Neural cell (in vitro differentiated cells): ENCODE measurements at regions not wholly inside any gene's neighbourhood (a gene's known extent, or its start where the extent isn't known, plus 50 kb on each side); places are given as distances from the start of the nearest gene placed in this dataset.
"Not testable (repeated sequence)": the region's sequence is repeated elsewhere in the genome, so short reads cannot be mapped to it uniquely, and the experiment has no call there.

ENCODE experiments used
- H2AFZ ChIP-seq: fragments of 200-600, 300-800 bp; sonication (generic), shearing (Covaris generic); 2 replicates; pipeline ENCODE4 v1.6.0; 2014; ENCODE audit warnings: low read depth, mild to moderate bottlenecking, antibody characterized with exemption, low read length, moderate library complexity
- H3F3A ChIP-seq: fragments of 200-600 bp; shearing (Covaris generic); 2 replicates; pipeline ENCODE4 v1.6.1; 2016; ENCODE audit warnings: mild to moderate bottlenecking, moderate library complexity, mixed read lengths, antibody characterized with exemption, low read length; ENCODE audit not compliant: insufficient read depth, poor library complexity, severe bottlenecking
- H3K27ac ChIP-seq: fragments of 200-600, 300-800 bp; sonication (generic), shearing (Covaris generic); 2 replicates; pipeline ENCODE4 v1.5.1; 2014; ENCODE audit warnings: mild to moderate bottlenecking, low read length, moderate library complexity
- H3K27me3 ChIP-seq: fragments of 300-800, 200-600 bp; sonication (generic), shearing (Covaris generic); 2 replicates; pipeline ENCODE4 v1.6.0; 2014; ENCODE audit warnings: mild to moderate bottlenecking, low read depth, low read length, moderate library complexity; ENCODE audit not compliant: insufficient read depth
- H3K36me3 ChIP-seq: fragments of 300-800, 200-600 bp; sonication (generic), shearing (Covaris generic); 2 replicates; pipeline ENCODE4 v1.5.1; 2014; ENCODE audit warnings: mild to moderate bottlenecking, antibody characterized with exemption, low read length, moderate library complexity; ENCODE audit not compliant: insufficient read depth
- H3K4me2 ChIP-seq: fragments of 300-800, 200-600 bp; sonication (generic), shearing (Covaris generic); 2 replicates; pipeline ENCODE4 v1.6.0; 2014; ENCODE audit warnings: mild to moderate bottlenecking, low read length
- H3K4me3 ChIP-seq: fragments of 300-800, 200-600 bp; sonication (generic), shearing (Covaris generic); 2 replicates; pipeline ENCODE4 v1.5.1; 2014; ENCODE audit warnings: mild to moderate bottlenecking, low read length, moderate library complexity
- H3K79me2 ChIP-seq: fragments of 200-600 bp; shearing (Covaris generic); replicated peaks from 2 replicates; pipeline ENCODE4 v1.6.0; 2014; ENCODE audit warnings: mild to moderate bottlenecking, low read length, moderate library complexity; ENCODE audit not compliant: insufficient read depth
- H3K9ac ChIP-seq: fragments of 300-800, 200-600 bp; sonication (generic), shearing (Covaris generic); 2 replicates; pipeline ENCODE4 v1.6.1; 2016; ENCODE audit warnings: mild to moderate bottlenecking, low read length, mixed read lengths
- H3K9me2 ChIP-seq: fragments of 200-600 bp; shearing (Covaris generic); 2 replicates; pipeline ENCODE4 v1.6.1; 2016; ENCODE audit warnings: mild to moderate bottlenecking, low read length, mixed read lengths; ENCODE audit not compliant: insufficient read depth
- H3K9me3 ChIP-seq: fragments of 200-600, 300-800 bp; sonication (generic), shearing (Covaris generic); 2 replicates; pipeline ENCODE4 v1.6.1; 2016; ENCODE audit warnings: mild to moderate bottlenecking, mixed run types, low read length, moderate library complexity, mixed read lengths
- H4K20me1 ChIP-seq: fragments of 200-600 bp; shearing (Covaris generic); 2 replicates; pipeline ENCODE4 v1.6.1; 2016; ENCODE audit warnings: mild to moderate bottlenecking, mixed run types; ENCODE audit not compliant: insufficient read depth
- EP300 ChIP-seq: fragments of 450-650 bp; conservative IDR thresholded peaks from 2 replicates; pipeline ENCODE4 v1.6.1; 2014; ENCODE audit warnings: antibody characterized with exemption, mild to moderate bottlenecking, moderate library complexity; ENCODE audit not compliant: poor library complexity, severe bottlenecking
- MXI1 ChIP-seq: fragments of 450-650 bp; conservative IDR thresholded peaks from 2 replicates; pipeline ENCODE4 v1.6.1; 2014; ENCODE audit warnings: antibody characterized with exemption, mild to moderate bottlenecking; ENCODE audit not compliant: poor library complexity, severe bottlenecking
- TAF1 ChIP-seq: IDR thresholded peaks from 2 replicates; pipeline ENCODE4 v1.6.1; 2012; ENCODE audit warnings: low read depth
- TF ChIP-seq, protein P1 (sequence below): fragments of 450-650 bp; IDR thresholded peaks from 2 replicates; pipeline ENCODE4 v1.5.1; 2014; ENCODE audit warnings: antibody characterized with exemption, mild to moderate bottlenecking, moderate library complexity; ENCODE audit not compliant: poor library complexity, severe bottlenecking

DNA sequence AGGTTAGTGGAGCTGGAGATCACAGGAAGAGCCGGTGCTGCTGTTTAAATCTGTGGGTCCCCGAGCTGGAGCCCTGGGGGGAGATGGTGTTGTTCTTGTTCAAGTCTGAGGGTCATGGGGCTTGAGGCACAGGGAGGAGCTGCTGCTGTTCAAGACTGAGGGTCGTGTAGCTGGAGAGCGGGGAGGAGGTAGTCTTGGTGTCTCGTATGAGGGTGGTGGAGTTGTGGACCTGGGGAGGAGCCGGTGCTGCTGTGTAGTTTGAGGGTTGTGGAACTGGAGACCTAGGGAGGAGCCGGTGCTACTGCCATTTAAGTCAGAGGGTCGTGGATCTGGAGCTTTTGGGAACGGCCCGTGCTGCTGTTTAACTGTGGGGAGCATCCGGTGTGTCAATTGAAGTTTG, 112.2 kb upstream of the SULF2 start:
- TF ChIP-seq TAF1 (no peak), MXI1 (no peak), EP300 (no peak)
- TF ChIP-seq, protein P1, sequence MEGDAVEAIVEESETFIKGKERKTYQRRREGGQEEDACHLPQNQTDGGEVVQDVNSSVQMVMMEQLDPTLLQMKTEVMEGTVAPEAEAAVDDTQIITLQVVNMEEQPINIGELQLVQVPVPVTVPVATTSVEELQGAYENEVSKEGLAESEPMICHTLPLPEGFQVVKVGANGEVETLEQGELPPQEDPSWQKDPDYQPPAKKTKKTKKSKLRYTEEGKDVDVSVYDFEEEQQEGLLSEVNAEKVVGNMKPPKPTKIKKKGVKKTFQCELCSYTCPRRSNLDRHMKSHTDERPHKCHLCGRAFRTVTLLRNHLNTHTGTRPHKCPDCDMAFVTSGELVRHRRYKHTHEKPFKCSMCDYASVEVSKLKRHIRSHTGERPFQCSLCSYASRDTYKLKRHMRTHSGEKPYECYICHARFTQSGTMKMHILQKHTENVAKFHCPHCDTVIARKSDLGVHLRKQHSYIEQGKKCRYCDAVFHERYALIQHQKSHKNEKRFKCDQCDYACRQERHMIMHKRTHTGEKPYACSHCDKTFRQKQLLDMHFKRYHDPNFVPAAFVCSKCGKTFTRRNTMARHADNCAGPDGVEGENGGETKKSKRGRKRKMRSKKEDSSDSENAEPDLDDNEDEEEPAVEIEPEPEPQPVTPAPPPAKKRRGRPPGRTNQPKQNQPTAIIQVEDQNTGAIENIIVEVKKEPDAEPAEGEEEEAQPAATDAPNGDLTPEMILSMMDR, result no peak
- no peaks in the 10 kb centered on the region for H3K36me3 ChIP-seq
- no peaks in the 10 kb centered on the region for H3F3A ChIP-seq
- H4K20me1 ChIP-seq, result no peaks in the 10 kb centered on the region
- no peak overlapping the region for H3K9ac ChIP-seq
- H2AFZ ChIP-seq, result no peak overlapping the region
- no peak overlapping the region for H3K4me3 ChIP-seq
- H3K27ac ChIP-seq, result no peak overlapping the region
- H3K4me2 ChIP-seq, result no peak overlapping the region
- no peaks in the 10 kb centered on the region for H3K9me2 ChIP-seq
- H3K9me3 ChIP-seq, result no peaks in the 10 kb centered on the region
- no peaks in the 10 kb centered on the region for H3K79me2 ChIP-seq
- H3K27me3 ChIP-seq, result no peaks in the 10 kb centered on the region

DNA sequence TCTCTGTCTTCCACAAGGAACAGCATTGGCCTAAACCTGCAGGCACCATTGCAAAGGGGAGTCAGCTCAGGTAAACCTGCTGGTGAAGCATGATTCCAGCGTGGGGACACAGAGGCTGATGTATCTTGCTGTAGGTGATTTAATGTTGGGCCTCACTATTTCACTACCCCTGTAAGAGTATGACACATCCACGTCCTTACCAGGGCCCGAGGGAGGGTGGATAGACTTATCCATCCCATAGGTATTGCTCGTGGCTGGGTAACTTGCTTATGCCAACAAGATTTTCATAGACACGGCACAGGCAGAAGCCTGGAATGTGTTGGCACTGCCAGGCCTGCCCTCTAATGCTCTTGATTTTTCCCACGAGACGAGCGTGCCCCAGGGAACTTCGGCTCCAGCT, 107.4 kb upstream of the SULF2 start:
- H3K27me3 ChIP-seq, H3K36me3 ChIP-seq, H3K9me2 ChIP-seq, H3K4me3 ChIP-seq, H2AFZ ChIP-seq, H3K27ac ChIP-seq, H3K9me3 ChIP-seq, H3K4me2 ChIP-seq, H3K9ac ChIP-seq, H3F3A ChIP-seq, H4K20me1 ChIP-seq, H3K79me2 ChIP-seq: not testable (repeated sequence)

DNA sequence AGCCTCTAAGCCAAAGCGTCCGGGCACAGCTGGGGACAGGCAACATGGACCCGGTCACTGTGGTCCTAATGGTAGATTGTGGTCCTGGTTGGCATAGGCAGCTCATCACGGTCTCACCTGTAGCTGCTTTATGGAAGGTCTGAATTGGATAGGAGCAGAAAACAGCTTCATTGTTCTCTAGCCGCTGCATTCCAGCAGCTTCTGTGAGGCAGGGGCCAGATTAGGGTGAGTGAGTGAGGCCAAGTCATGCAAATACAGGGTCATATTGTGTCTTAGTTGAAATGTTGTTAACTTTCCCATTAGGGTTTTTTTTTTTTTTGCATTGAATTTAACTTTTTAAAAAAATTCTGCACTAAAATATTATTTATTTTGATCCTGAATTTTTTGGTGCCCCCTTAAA, 105.4 kb upstream of the SULF2 start:
- not testable (repeated sequence) for H3K79me2 ChIP-seq, H3K4me3 ChIP-seq, H3K4me2 ChIP-seq, H3K9ac ChIP-seq, H3K27me3 ChIP-seq, H3K9me3 ChIP-seq, H3F3A ChIP-seq, H3K36me3 ChIP-seq, H3K9me2 ChIP-seq, H3K27ac ChIP-seq, H2AFZ ChIP-seq, H4K20me1 ChIP-seq

DNA sequence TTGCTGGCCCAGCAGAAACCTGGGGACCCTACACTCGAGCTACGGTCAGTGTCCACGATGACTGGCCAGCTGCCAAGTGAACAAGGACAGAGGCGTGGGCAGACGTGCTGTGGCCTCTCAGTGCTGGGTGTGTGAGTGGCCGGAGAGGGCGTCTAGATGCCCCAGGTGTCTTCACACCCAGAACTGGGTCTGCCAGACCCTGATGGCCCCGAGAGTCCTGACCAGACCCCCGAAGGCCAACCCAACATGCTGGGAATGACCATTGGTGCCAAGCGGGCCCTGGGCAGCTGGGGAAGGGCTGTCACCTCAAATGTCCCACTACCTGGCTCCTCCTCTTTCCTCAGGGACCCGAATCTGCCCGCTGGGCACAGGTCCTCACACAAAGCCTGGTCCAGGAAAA, 104.5 kb upstream of the SULF2 start:
- not testable (repeated sequence) for H3K9ac ChIP-seq, H3K36me3 ChIP-seq, H3K27me3 ChIP-seq, H4K20me1 ChIP-seq, H3K79me2 ChIP-seq, H2AFZ ChIP-seq, H3K9me2 ChIP-seq, H3K4me2 ChIP-seq, H3F3A ChIP-seq, H3K9me3 ChIP-seq, H3K4me3 ChIP-seq, H3K27ac ChIP-seq

DNA sequence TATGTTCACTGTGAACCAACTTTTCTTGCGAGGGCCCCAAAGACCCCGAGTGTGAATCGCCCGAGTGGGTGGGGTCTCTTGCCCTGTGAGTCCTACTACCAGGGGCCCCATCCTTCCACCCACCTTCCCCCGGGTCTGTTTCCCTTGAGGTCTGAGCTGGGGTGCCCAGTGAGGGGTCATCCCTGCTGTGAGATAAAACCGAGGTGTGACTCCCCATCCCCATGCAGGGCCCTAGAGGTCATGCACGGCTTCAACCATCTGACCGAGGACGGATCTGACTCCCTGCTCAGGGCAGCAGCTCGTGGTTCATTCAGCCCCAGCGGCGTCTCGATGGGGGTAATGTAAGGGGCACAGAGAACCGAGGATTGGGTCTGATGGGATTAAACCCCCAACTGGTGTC, 103.1 kb upstream of the SULF2 start:
- no peak overlapping the region for H3K4me3 ChIP-seq
- H3K4me2 ChIP-seq, result no peak overlapping the region
- no peaks in the 10 kb centered on the region for H3K9me2 ChIP-seq
- no peaks in the 10 kb centered on the region for H3K9me3 ChIP-seq
- H3F3A ChIP-seq, result no peaks in the 10 kb centered on the region
- H2AFZ ChIP-seq, result no peak overlapping the region
- H3K9ac ChIP-seq, result no peak overlapping the region
- no peaks in the 10 kb centered on the region for H3K79me2 ChIP-seq
- H3K27me3 ChIP-seq, result no peaks in the 10 kb centered on the region
- no peaks in the 10 kb centered on the region for H3K36me3 ChIP-seq
- no peaks in the 10 kb centered on the region for H4K20me1 ChIP-seq
- no peak overlapping the region for H3K27ac ChIP-seq
- TF ChIP-seq TAF1, result no peak
